A673 (cell line): ENCODE measurements at regions not wholly inside any gene's neighbourhood (a gene's known extent, or its start where the extent isn't known, plus 50 kb on each side); places are given as distances from the start of the nearest gene placed in this dataset.

Experiments
- CTCF ChIP-seq: fragments of 300-800, 200-600 bp; sonication (generic); conservative IDR thresholded peaks from 2 replicates; pipeline ENCODE4 v1.5.1; 2017; ENCODE audit warnings: low read depth, mild to moderate bottlenecking, antibody characterized with exemption, low read length, moderate library complexity, mixed read lengths
- EZH2 ChIP-seq: fragments of 200-600 bp; sonication (generic); IDR thresholded peaks from 2 replicates; pipeline ENCODE4 v1.6.1; 2017; ENCODE audit warnings: borderline replicate concordance, low read depth, mild to moderate bottlenecking, mixed read lengths, antibody characterized with exemption, low read length; ENCODE audit not compliant: poor library complexity, severe bottlenecking

GRCh38 chr3:117756563-117756962, 1047.0 kb downstream of the TUSC7 start:
- TF ChIP-seq CTCF (no peak), EZH2 (no peak)
